Skeletal muscle tissue (tissue), 3 donors: ENCODE measurements at regions not wholly inside any gene's neighbourhood (a gene's known extent, or its start where the extent isn't known, plus 50 kb on each side); places are given as distances from the start of the nearest gene placed in this dataset.

ENCODE experiments used
- H3K27ac ChIP-seq: one replicate; pipeline ENCODE4 v1.7.0; 2013; ENCODE audit warnings: mild to moderate bottlenecking, low read depth, low read length, inconsistent platforms
- H3K27me3 ChIP-seq, 3 donors: one replicate each; pipeline ENCODE4 v1.7.0; 2013; ENCODE audit warnings: low read length in 3 of 3; ENCODE audit not compliant: control insufficient read depth in 3 of 3, insufficient read depth in 3 of 3
- H3K36me3 ChIP-seq, 3 donors: one replicate each; pipeline ENCODE4 v1.7.0; 2013; ENCODE audit warnings: low read length in 3 of 3; ENCODE audit not compliant: control insufficient read depth in 3 of 3, insufficient read depth in 3 of 3
- H3K4me1 ChIP-seq, 3 donors: one replicate each; pipeline ENCODE4 v1.7.0; 2013; ENCODE audit warnings: low read length in 3 of 3, mild to moderate bottlenecking in 3 of 3; ENCODE audit not compliant: control insufficient read depth in 3 of 3, insufficient read depth in 3 of 3
- H3K4me3 ChIP-seq, 3 donors: one replicate each; pipeline ENCODE4 v1.7.0; 2013; ENCODE audit warnings: low read length in 3 of 3
- H3K9ac ChIP-seq, 3 donors: one replicate each; pipeline ENCODE4 v1.7.0; 2013; ENCODE audit warnings: low read length in 3 of 3, mild to moderate bottlenecking in 3 of 3, moderate library complexity in 2 of 3, low read depth in 1 of 3
- H3K9me3 ChIP-seq, 3 donors: one replicate each; pipeline ENCODE4 v1.7.0; 2013; ENCODE audit warnings: low read length in 3 of 3; ENCODE audit not compliant: control insufficient read depth in 3 of 3
- donor health status: Osteomylitis.

GRCh38 chr22:27043262-27043661, 385.9 kb downstream of the MIAT start:
- Histone ChIP-seq H3K9ac (no peak overlapping the region), H3K27me3 (peaks cover 12 to 20% (median 16%) of the 10 kb centered on the region in 3 donors), H3K4me1 (no peaks in the 10 kb centered on the region), H3K27ac (no peak overlapping the region), H3K4me3 (no peak overlapping the region), H3K9me3 (no peaks in the 10 kb centered on the region), H3K36me3 (no peaks in the 10 kb centered on the region)

- H3K9me3 ChIP-seq = no peaks in the 10 kb centered on the region
- no peak overlapping the region for H3K4me3 ChIP-seq
- H3K9ac ChIP-seq = no peak overlapping the region
- no peaks in the 10 kb centered on the region for H3K4me1 ChIP-seq
- no peaks in the 10 kb centered on the region for H3K36me3 ChIP-seq
- H3K27me3 ChIP-seq = peaks cover 0 to 8% (median 4%) of the 10 kb centered on the region in 3 donors
- no peak overlapping the region for H3K27ac ChIP-seq
Observed at GRCh38 chr22:27045103-27045947, 387.9 kb downstream of the MIAT start.

GRCh38 chr22:27046086-27046485, 388.7 kb downstream of the MIAT start:
- H3K27ac ChIP-seq = no peak overlapping the region
- no peak overlapping the region for H3K9ac ChIP-seq
- peaks cover 0 to 4% (median 0%) of the 10 kb centered on the region in 3 donors for H3K27me3 ChIP-seq
- no peak overlapping the region for H3K4me3 ChIP-seq
- no peaks in the 10 kb centered on the region for H3K9me3 ChIP-seq
- no peaks in the 10 kb centered on the region for H3K36me3 ChIP-seq
- no peaks in the 10 kb centered on the region for H3K4me1 ChIP-seq

- H3K4me3 ChIP-seq = no peak overlapping the region
- H3K36me3 ChIP-seq = no peaks in the 10 kb centered on the region
- no peaks in the 10 kb centered on the region for H3K4me1 ChIP-seq
- no peak overlapping the region for H3K9ac ChIP-seq
- no peak overlapping the region for H3K27ac ChIP-seq
- H3K27me3 ChIP-seq = peaks cover 0 to 4% (median 0%) of the 10 kb centered on the region in 3 donors
- H3K9me3 ChIP-seq = no peaks in the 10 kb centered on the region
Observed at GRCh38 chr22:27046603-27047002, 389.2 kb downstream of the MIAT start.

GRCh38 chr22:27050771-27051170, 393.4 kb downstream of the MIAT start:
- Histone ChIP-seq H3K27ac (no peak overlapping the region), H3K36me3 (no peaks in the 10 kb centered on the region), H3K4me1 (no peaks in the 10 kb centered on the region), H3K9me3 (no peaks in the 10 kb centered on the region), H3K4me3 (no peak overlapping the region), H3K27me3 (peaks cover 0 to under 1% (median 0%) of the 10 kb centered on the region in 3 donors), H3K9ac (no peak overlapping the region)

GRCh38 chr22:27051407-27051806, 394.0 kb downstream of the MIAT start:
- H3K9me3 ChIP-seq = no peaks in the 10 kb centered on the region
- no peak overlapping the region for H3K4me3 ChIP-seq
- H3K27ac ChIP-seq = no peak overlapping the region
- no peaks in the 10 kb centered on the region for H3K4me1 ChIP-seq
- peaks cover 0 to 3% (median under 1%) of the 10 kb centered on the region in 3 donors for H3K27me3 ChIP-seq
- H3K9ac ChIP-seq = no peak overlapping the region
- H3K36me3 ChIP-seq = no peaks in the 10 kb centered on the region

GRCh38 chr22:27057717-27058116, 400.3 kb downstream of the MIAT start:
- Histone ChIP-seq H3K4me3 (no peak overlapping the region), H3K4me1 (no peaks in the 10 kb centered on the region), H3K9ac (no peak overlapping the region), H3K27me3 (peaks cover 8 to 12% (median 9%) of the 10 kb centered on the region in 3 donors), H3K9me3 (no peaks in the 10 kb centered on the region), H3K27ac (no peak overlapping the region), H3K36me3 (no peaks in the 10 kb centered on the region)

- no peak overlapping the region for H3K9ac ChIP-seq
- no peaks in the 10 kb centered on the region for H3K4me1 ChIP-seq
- no peaks in the 10 kb centered on the region for H3K9me3 ChIP-seq
- no peak overlapping the region for H3K4me3 ChIP-seq
- no peaks in the 10 kb centered on the region for H3K36me3 ChIP-seq
- peaks cover 12 to 24% (median 20%) of the 10 kb centered on the region in 3 donors for H3K27me3 ChIP-seq
- no peak overlapping the region for H3K27ac ChIP-seq
Observed at GRCh38 chr22:27060190-27060589, 402.8 kb downstream of the MIAT start.

GRCh38 chr22:27062910-27063309, 405.5 kb downstream of the MIAT start:
- Histone ChIP-seq H3K9me3 (no peaks in the 10 kb centered on the region), H3K27me3 (peaks cover 31 to 35% (median 32%) of the 10 kb centered on the region in 3 donors), H3K4me3 (no peak overlapping the region), H3K27ac (no peak overlapping the region), H3K4me1 (no peaks in the 10 kb centered on the region), H3K36me3 (no peaks in the 10 kb centered on the region), H3K9ac (no peak overlapping the region)

GRCh38 chr22:27063406-27063805, 406.0 kb downstream of the MIAT start:
- Histone ChIP-seq H3K4me3 (no peak overlapping the region), H3K36me3 (no peaks in the 10 kb centered on the region), H3K27ac (no peak overlapping the region), H3K27me3 (peaks cover 29 to 37% (median 32%) of the 10 kb centered on the region in 3 donors), H3K9me3 (no peaks in the 10 kb centered on the region), H3K4me1 (no peaks in the 10 kb centered on the region), H3K9ac (no peak overlapping the region)
